HCT116 (cell line): ENCODE measurements at regions not wholly inside any gene's neighbourhood (a gene's known extent, or its start where the extent isn't known, plus 50 kb on each side); places are given as distances from the start of the nearest gene placed in this dataset.

Experiments used
- ATAC-seq: fragments of 200-7000 bp; cut with Tn5 transposase; 2 replicates; pipeline ENCODE4 v1.9.1; 2020; ENCODE audit warnings: mild to moderate bottlenecking, moderate library complexity
- BruUV-seq: library from RNA; stranded (reverse); fragments of 400-500 nt; replicated peaks from 2 replicates; lab custom pipeline; 2021; lab: Mats Ljungman, UMichigan
- CTCF ChIA-PET: fragments of 300-600 bp; sonication (Branson Sonifier 250); formaldehyde crosslinking; loops from one replicate; lab custom pipeline; 2021; ENCODE audit warnings: antibody characterized with exemption; lab: Charles Lee
- POLR2A ChIA-PET: fragments of 300-600, 350-600 bp; sonication (Branson Sonifier 250); formaldehyde crosslinking; loops from one replicate; lab custom pipeline; 2021; ENCODE audit warnings: antibody characterized with exemption; lab: Charles Lee
- RAD21 ChIA-PET, 2 experiments: fragments of 300-600 bp; sonication (Branson Sonifier 250); formaldehyde crosslinking; loops; one replicate each; lab custom pipeline; 2023; ENCODE audit warnings: low total read pairs in 2 of 2; ENCODE audit not compliant: uncharacterized antibody in 2 of 2, unreplicated experiment in 2 of 2, low non-redundant PET in 1 of 2; lab: Charles Lee
- DNase-seq: peaks from one replicate; pipeline ENCODE4 v3.0.0-alpha.2; 2010; ENCODE audit warnings: low read depth, low spot score
- H2AFZ ChIP-seq: fragments of 200-600 bp; shearing (Covaris generic), sonication (generic); 2 replicates; pipeline ENCODE4 v1.6.1; 2017; ENCODE audit warnings: low read depth, mixed run types, mixed read lengths, antibody characterized with exemption, low read length; ENCODE audit not compliant: poor library complexity, severe bottlenecking
- H3K27ac ChIP-seq: 2 replicates; pipeline ENCODE4 v1.5.1; 2012; ENCODE audit warnings: low read depth, low read length
- H3K27me3 ChIP-seq: fragments of 200-600 bp; sonication (generic); 2 replicates; pipeline ENCODE4 v1.6.1; 2016; ENCODE audit warnings: mixed run types, low read length, mixed read lengths; ENCODE audit not compliant: insufficient read depth
- H3K36me3 ChIP-seq, 2 experiments: fragments of 200-500 bp in 1 of 2; fragments of 200-600 bp in 1 of 2; sonication (Bioruptor generic) in 1 of 2; sonication (generic) in 1 of 2; 2 replicates each; pipeline versions ENCODE4 v1.5.1 to v1.6.1; 2014 to 2016; ENCODE audit warnings: low read length in 2 of 2, inconsistent platforms in 1 of 2, mixed read lengths in 1 of 2, mixed run types in 1 of 2; ENCODE audit not compliant: insufficient read depth in 2 of 2, control insufficient read depth in 1 of 2
- H3K4me1 ChIP-seq, 2 experiments: fragments of 200-600 bp in 1 of 2; sonication (generic) in 1 of 2; 2 replicates each; pipeline versions ENCODE4 v1.5.1 to v1.6.1; 2012 to 2017; ENCODE audit warnings: low read length in 2 of 2, inconsistent platforms in 1 of 2, mild to moderate bottlenecking in 1 of 2, mixed read lengths in 1 of 2, mixed run types in 1 of 2, moderate library complexity in 1 of 2; ENCODE audit not compliant: insufficient read depth in 2 of 2, control insufficient read depth in 1 of 2
- H3K4me2 ChIP-seq: fragments of 200-600 bp; sonication (generic); 2 replicates; pipeline ENCODE4 v1.6.1; 2017; ENCODE audit warnings: mixed run types, low read length, mixed read lengths
- H3K4me3 ChIP-seq, 2 experiments: fragments of 200-600 bp in 1 of 2; sonication (generic) in 1 of 2; replicated peaks in 1 of 2; 2 replicates each; pipeline ENCODE4 v1.5.1; 2011 to 2016; ENCODE audit warnings: low read length in 2 of 2, control low read depth in 1 of 2, low read depth in 1 of 2, mild to moderate bottlenecking in 1 of 2, mixed read lengths in 1 of 2, mixed run types in 1 of 2
- H3K79me2 ChIP-seq: fragments of 200-600 bp; sonication (generic); 2 replicates; pipeline ENCODE4 v1.6.1; 2017; ENCODE audit warnings: mild to moderate bottlenecking, mixed run types, low read length, moderate library complexity, mixed read lengths; ENCODE audit not compliant: insufficient read depth
- H3K9ac ChIP-seq: fragments of 200-600 bp; sonication (generic); 2 replicates; pipeline ENCODE4 v1.6.1; 2016; ENCODE audit warnings: low read length, mixed read lengths
- H3K9me2 ChIP-seq: fragments of 200-600 bp; sonication (generic), shearing (Covaris generic); 2 replicates; pipeline ENCODE4 v1.6.1; 2017; ENCODE audit warnings: mixed run types, mild to moderate bottlenecking, moderate library complexity; ENCODE audit not compliant: insufficient read depth
- H3K9me3 ChIP-seq, 2 experiments: fragments of 200-500 bp in 1 of 2; fragments of 200-600 bp in 1 of 2; sonication (Bioruptor generic) in 1 of 2; sonication (generic) in 1 of 2; 2 replicates each; pipeline ENCODE4 v1.6.1; 2014 to 2017; ENCODE audit warnings: low read length in 2 of 2, mixed read lengths in 2 of 2, inconsistent platforms in 1 of 2, low read depth in 1 of 2, mild to moderate bottlenecking in 1 of 2, mixed run types in 1 of 2, moderate library complexity in 1 of 2; ENCODE audit not compliant: control insufficient read depth in 1 of 2, insufficient read depth in 1 of 2
- H4K20me1 ChIP-seq: fragments of 200-600 bp; sonication (generic), shearing (Covaris generic); 2 replicates; pipeline ENCODE4 v1.6.1; 2017; ENCODE audit warnings: mixed run types, mild to moderate bottlenecking, moderate library complexity; ENCODE audit not compliant: insufficient read depth
- ATF3 ChIP-seq: IDR thresholded peaks from 2 replicates; pipeline ENCODE4 v1.6.1; 2012
- CBX3 ChIP-seq: IDR thresholded peaks from 2 replicates; pipeline ENCODE4 v1.6.1; 2012; ENCODE audit warnings: low read depth
- EGR1 ChIP-seq: IDR thresholded peaks from 2 replicates; pipeline ENCODE4 v1.6.1; 2012; ENCODE audit warnings: low read depth
- ELF1 ChIP-seq: IDR thresholded peaks from 2 replicates; pipeline ENCODE4 v1.6.1; 2012; ENCODE audit warnings: low read depth, borderline replicate concordance
- FOSL1 ChIP-seq: IDR thresholded peaks from 2 replicates; pipeline ENCODE4 v1.6.1; 2012; ENCODE audit warnings: low read depth
- JUND ChIP-seq: IDR thresholded peaks from 2 replicates; pipeline ENCODE4 v1.6.1; 2012
- REST ChIP-seq: IDR thresholded peaks from 2 replicates; pipeline ENCODE4 v1.6.1; 2012; ENCODE audit warnings: low read depth
- YY1 ChIP-seq: IDR thresholded peaks from 2 replicates; pipeline ENCODE4 v1.6.1; 2011; ENCODE audit warnings: low read length, low read depth, moderate library complexity, mild to moderate bottlenecking; ENCODE audit not compliant: insufficient replicate concordance; ENCODE audit errors: extremely low read depth
- ZFX ChIP-seq: fragments of 450-650 bp; IDR thresholded peaks from 2 replicates; pipeline ENCODE4 v1.6.1; 2017
- ZNF274 ChIP-seq: fragments of 200-500 bp; sonication (Bioruptor generic); IDR thresholded peaks from 2 replicates; pipeline ENCODE4 v1.6.1; 2014; ENCODE audit warnings: mild to moderate bottlenecking, low read depth, low read length, inconsistent platforms
- intact Hi-C: fragments of 100-400 bp; cut with micrococcal nuclease; formaldehyde crosslinking; loops from 2 replicates; pipeline ENCODE4 v1.10.0; 2022

- Histone ChIP-seq H3K4me1 (no peaks in the 10 kb centered on the region), H3K9ac (no peak overlapping the region), H3K36me3 (no peaks in the 10 kb centered on the region), H3K9me2 (no peaks in the 10 kb centered on the region), H3K4me3 (no peak overlapping the region), H2AFZ (no peak overlapping the region), H4K20me1 (no peaks in the 10 kb centered on the region), H3K27ac (no peak overlapping the region), H3K4me2 (no peak overlapping the region), H3K27me3 (no peaks in the 10 kb centered on the region), H3K9me3 (0 out of 4 replicates have a peak, but pooled peaks cover 0 to 3% of the 10 kb centered on the region in 2 experiments), H3K79me2 (no peaks in the 10 kb centered on the region)
- TF ChIP-seq YY1 (no peak), ZNF274 (no peak)
- ChIA-PET POLR2A (no interaction called here), CTCF (no interaction called here), RAD21 (no interaction called here)
- ATAC-seq (no peak), DNase-seq (no peak)
- no TSS peak for BruUV-seq
- intact Hi-C loops, result no loop called here
Observed at GRCh38 chr1:199322278-199322677, 683.4 kb downstream of the PTPRC start.

GRCh38 chr1:199333180-199333579 lies 694.3 kb upstream of the NR5A2 start:
- H3K27me3 ChIP-seq, result no peaks in the 10 kb centered on the region
- POLR2A ChIA-PET, result no interaction called here
- TF ChIP-seq EGR1 (no peak), YY1 (no peak), REST (no peak; the same call in 1 of the 2 replicates), JUND (no peak), ZFX (no peak), FOSL1 (no peak), CBX3 (no peak), ATF3 (no peak), ELF1 (no peak)
- TF ChIP-seq, all 23 proteins: peak for 0
- Histone ChIP-seq H3K4me3 (no peak overlapping the region), H2AFZ (no peak overlapping the region), H3K4me1 (no peaks in the 10 kb centered on the region), H3K27ac (no peak overlapping the region), H3K9me2 (no peaks in the 10 kb centered on the region), H4K20me1 (no peaks in the 10 kb centered on the region), H3K36me3 (no peaks in the 10 kb centered on the region), H3K9ac (no peak overlapping the region), H3K79me2 (no peaks in the 10 kb centered on the region), H3K9me3 (no peaks in the 10 kb centered on the region), H3K4me2 (no peak overlapping the region)
- intact Hi-C loops, result no loop called here
- ATAC-seq, result no peak
- DNase-seq, result no peak
- no TSS peak for BruUV-seq
- RAD21 ChIA-PET, result no interaction called here
- CTCF ChIA-PET, result no interaction called here
